Ishikawa (cell line): ENCODE measurements at regions not wholly inside any gene's neighbourhood (a gene's known extent, or its start where the extent isn't known, plus 50 kb on each side); places are given as distances from the start of the nearest gene placed in this dataset.

ENCODE experiments used
- CEBPB ChIP-seq: IDR thresholded peaks from 2 replicates; pipeline ENCODE4 v1.6.1; 2012
- CREB1 ChIP-seq: IDR thresholded peaks from 2 replicates; pipeline ENCODE4 v1.6.1; 2012; ENCODE audit warnings: low read depth
- NFIC ChIP-seq: IDR thresholded peaks from 2 replicates; pipeline ENCODE4 v1.6.1; 2012
- REST ChIP-seq: IDR thresholded peaks from 2 replicates; pipeline ENCODE4 v1.6.1; 2012; ENCODE audit warnings: low read depth, mild to moderate bottlenecking
- YY1 ChIP-seq: IDR thresholded peaks from 2 replicates; pipeline ENCODE4 v1.6.1; 2012; ENCODE audit warnings: low read depth

- TF ChIP-seq NFIC (no peak), YY1 (no peak), REST (no peak), CEBPB (no peak), CREB1 (no peak)
Measured at GRCh38 chr3:127102188-127102520, 90.8 kb upstream of the PRR23E start.
